H1 (cell line): ENCODE measurements at regions not wholly inside any gene's neighbourhood (a gene's known extent, or its start where the extent isn't known, plus 50 kb on each side); places are given as distances from the start of the nearest gene placed in this dataset.

Experiments used
- CTCF ChIA-PET: fragments of 300-600 bp; sonication (Branson Sonifier 250); formaldehyde crosslinking; loops from one replicate; lab custom pipeline; 2021; ENCODE audit not compliant: partially characterized antibody; lab: Charles Lee
- POLR2A ChIA-PET: fragments of 300-600 bp; sonication (Branson Sonifier 250); formaldehyde crosslinking; loops from one replicate; lab custom pipeline; 2021; ENCODE audit warnings: inconsistent platforms; ENCODE audit not compliant: partially characterized antibody; lab: Charles Lee
- DNase-seq, 2 experiments: peaks; one replicate each; pipeline versions ENCODE4 v3.0.0 to v3.0.0-alpha.2; 2010 to 2022; ENCODE audit warnings: low spot score in 2 of 2, low read depth in 1 of 2, mixed read lengths in 1 of 2
- FAIRE-seq: peaks from 2 replicates; lab custom pipeline; 2011; peaks lifted over from hg19 to GRCh38; lab: Jason Lieb, UNC
- H2AFZ ChIP-seq: 2 replicates; pipeline ENCODE4 v1.8.1; 2012; ENCODE audit warnings: low read length, inconsistent platforms
- H2AK5ac ChIP-seq: 2 replicates; pipeline ENCODE4 v1.6.1; 2013; ENCODE audit warnings: low read depth, low read length
- H2BK120ac ChIP-seq: replicated peaks from 2 replicates; pipeline ENCODE3; 2013; ENCODE audit warnings: low read depth, low read length, inconsistent platforms
- H2BK12ac ChIP-seq: 2 replicates; pipeline ENCODE4 v1.6.1; 2013; ENCODE audit warnings: low read depth, low read length
- H2BK15ac ChIP-seq: 2 replicates; pipeline ENCODE4 v1.6.1; 2013; ENCODE audit warnings: low read length
- H2BK20ac ChIP-seq: 2 replicates; pipeline ENCODE4 v1.6.1; 2013; ENCODE audit warnings: low read length
- H2BK5ac ChIP-seq: 2 replicates; pipeline ENCODE4 v1.6.1; 2013; ENCODE audit warnings: low read depth, low read length
- H3K14ac ChIP-seq: 2 replicates; pipeline ENCODE4 v1.6.1; 2013; ENCODE audit warnings: inconsistent platforms; ENCODE audit not compliant: insufficient read length
- H3K18ac ChIP-seq: 2 replicates; pipeline ENCODE4 v1.6.1; 2013; ENCODE audit warnings: low read length; ENCODE audit errors: extremely low read depth
- H3K23ac ChIP-seq: 2 replicates; pipeline ENCODE4 v1.6.1; 2013; ENCODE audit warnings: inconsistent platforms; ENCODE audit not compliant: insufficient read length
- H3K23me2 ChIP-seq: 2 replicates; pipeline ENCODE4 v1.6.1; 2013; ENCODE audit warnings: low read depth, low read length
- H3K27ac ChIP-seq: 2 replicates; pipeline ENCODE4 v1.6.1; 2011; ENCODE audit warnings: low read depth, low read length, inconsistent platforms
- H3K27me3 ChIP-seq, 4 experiments: replicated peaks in 1 of 4; 1 replicate in 1 of 4; 2 replicates in 3 of 4; pipeline versions ENCODE4 v1.6.1 to v1.8.1; 2011 to 2013; ENCODE audit warnings: low read length in 3 of 4, mild to moderate bottlenecking in 3 of 4, inconsistent platforms in 2 of 4, mixed read lengths in 2 of 4, moderate library complexity in 1 of 4; ENCODE audit not compliant: control insufficient read depth in 3 of 4, insufficient read depth in 3 of 4; ENCODE audit errors: extremely low read depth in 1 of 4
- H3K36me3 ChIP-seq, 4 experiments: 2 replicates each; pipeline versions ENCODE4 v1.6.1 to v1.8.1; 2011 to 2013; ENCODE audit warnings: mild to moderate bottlenecking in 4 of 4, low read length in 3 of 4, moderate library complexity in 2 of 4, control low read depth in 1 of 4, inconsistent platforms in 1 of 4; ENCODE audit not compliant: insufficient read depth in 4 of 4, control insufficient read depth in 2 of 4
- H3K4ac ChIP-seq: replicated peaks from 2 replicates; pipeline ENCODE3; 2013; ENCODE audit warnings: low read length, low read depth, mixed read lengths, inconsistent platforms; ENCODE audit not compliant: insufficient read length
- H3K4me1 ChIP-seq, 4 experiments: replicated peaks in 1 of 4; 1 replicate in 1 of 4; 2 replicates in 3 of 4; pipeline versions ENCODE4 v1.6.1 to v1.8.1; 2011 to 2013; ENCODE audit warnings: low read length in 3 of 4, inconsistent platforms in 2 of 4, mixed read lengths in 1 of 4; ENCODE audit not compliant: insufficient read depth in 4 of 4, control insufficient read depth in 3 of 4
- H3K4me2 ChIP-seq, 2 experiments: 2 replicates each; pipeline versions ENCODE4 v1.6.1 to v1.8.1; 2011 to 2013; ENCODE audit warnings: low read depth in 2 of 2, low read length in 2 of 2, control low read depth in 1 of 2, inconsistent platforms in 1 of 2, mild to moderate bottlenecking in 1 of 2; ENCODE audit not compliant: insufficient read depth in 1 of 2
- H3K4me3 ChIP-seq, 4 experiments: fragments of 200-600, 300-600 bp in 1 of 4; sonication (generic), shearing (Covaris generic), sonication (Bioruptor Twin) in 1 of 4; 2 replicates each; pipeline versions ENCODE4 v1.5.1 to v1.8.1; 2011 to 2016; ENCODE audit warnings: low read length in 4 of 4, low read depth in 3 of 4, control low read depth in 2 of 4, inconsistent platforms in 2 of 4, mild to moderate bottlenecking in 2 of 4, mixed read lengths in 1 of 4, moderate library complexity in 1 of 4; ENCODE audit not compliant: insufficient read depth in 2 of 4; ENCODE audit errors: extremely low read depth in 1 of 4
- H3K56ac ChIP-seq: replicated peaks from 2 replicates; pipeline ENCODE3; 2013; ENCODE audit warnings: low read depth, mild to moderate bottlenecking, mixed read lengths, low read length, inconsistent platforms; ENCODE audit not compliant: insufficient read length
- H3K79me1 ChIP-seq: 2 replicates; pipeline ENCODE4 v1.6.1; 2013; ENCODE audit warnings: low read depth, low read length, control low read depth
- H3K79me2 ChIP-seq, 2 experiments: 2 replicates each; pipeline versions ENCODE4 v1.6.1 to v1.8.1; 2012 to 2013; ENCODE audit warnings: low read length in 2 of 2, mild to moderate bottlenecking in 2 of 2, inconsistent platforms in 1 of 2; ENCODE audit not compliant: insufficient read depth in 2 of 2, control insufficient read depth in 1 of 2
- H3K9ac ChIP-seq, 4 experiments: replicated peaks in 1 of 4; 1 replicate in 1 of 4; 2 replicates in 3 of 4; pipeline versions ENCODE4 v1.6.1 to v1.8.1; 2011 to 2013; ENCODE audit warnings: low read depth in 3 of 4, low read length in 3 of 4, control low read depth in 2 of 4, mild to moderate bottlenecking in 2 of 4, moderate library complexity in 2 of 4, inconsistent platforms in 1 of 4; ENCODE audit errors: extremely low read depth in 1 of 4
- H3K9me3 ChIP-seq, 2 experiments: 2 replicates each; pipeline versions ENCODE4 v1.6.1 to v1.8.1; 2012 to 2013; ENCODE audit warnings: mild to moderate bottlenecking in 2 of 2, moderate library complexity in 2 of 2, control low read depth in 1 of 2, inconsistent platforms in 1 of 2, low read depth in 1 of 2, low read length in 1 of 2, mixed read lengths in 1 of 2; ENCODE audit not compliant: insufficient read depth in 2 of 2
- H4K20me1 ChIP-seq, 2 experiments: replicated peaks in 1 of 2; 2 replicates each; pipeline versions ENCODE3 to v1.8.1; 2011 to 2013; ENCODE audit warnings: inconsistent platforms in 2 of 2, low read length in 2 of 2, mild to moderate bottlenecking in 1 of 2; ENCODE audit not compliant: insufficient read depth in 2 of 2, control insufficient read depth in 1 of 2
- H4K5ac ChIP-seq: 2 replicates; pipeline ENCODE4 v1.6.1; 2013; ENCODE audit warnings: low read length, low read depth, mixed read lengths, inconsistent platforms; ENCODE audit not compliant: insufficient read length
- H4K8ac ChIP-seq: 2 replicates; pipeline ENCODE4 v1.8.0; 2013; ENCODE audit warnings: mild to moderate bottlenecking, moderate library complexity, low read length, inconsistent platforms; ENCODE audit not compliant: insufficient read depth; ENCODE audit errors: extremely low read depth
- H4K91ac ChIP-seq: replicated peaks from 2 replicates; pipeline ENCODE3; 2013; ENCODE audit warnings: low read length, mixed read lengths, inconsistent platforms; ENCODE audit not compliant: insufficient read length
- CHD1 ChIP-seq: IDR thresholded peaks from 2 replicates; pipeline ENCODE4 v1.6.1; 2012; ENCODE audit warnings: low read depth, low read length, improper control_type of control experiment
- CTBP2 ChIP-seq: IDR thresholded peaks from 2 replicates; pipeline ENCODE4 v1.7.0; 2011; ENCODE audit warnings: borderline replicate concordance, mild to moderate bottlenecking, moderate library complexity, mixed read lengths, low read length; ENCODE audit not compliant: insufficient read depth, insufficient read length
- EZH2 ChIP-seq: fragments of 200-600 bp; sonication (generic); IDR thresholded peaks from 2 replicates; pipeline ENCODE4 v1.7.1; 2012; ENCODE audit warnings: low read depth, mild to moderate bottlenecking, moderate library complexity, low read length, inconsistent platforms; ENCODE audit not compliant: severe bottlenecking
- GABPA ChIP-seq: IDR thresholded peaks from 2 replicates; pipeline ENCODE4 v1.6.1; 2011; ENCODE audit warnings: mild to moderate bottlenecking, low read length, moderate library complexity, borderline replicate concordance; ENCODE audit not compliant: insufficient read depth
- NANOG ChIP-seq: IDR thresholded peaks from 2 replicates; pipeline ENCODE4 v1.6.1; 2011; ENCODE audit warnings: low read length, low read depth, mild to moderate bottlenecking, inconsistent platforms; ENCODE audit not compliant: insufficient read depth, poor library complexity, severe bottlenecking
- NRF1 ChIP-seq: IDR thresholded peaks from 2 replicates; pipeline ENCODE4 v1.6.1; 2011; ENCODE audit warnings: mild to moderate bottlenecking, low read depth, low read length, improper control_type of control experiment
- SUZ12 ChIP-seq: fragments of 200-600 bp; sonication (generic); IDR thresholded peaks from 2 replicates; pipeline ENCODE4 v1.6.1; 2012; ENCODE audit warnings: mild to moderate bottlenecking, inconsistent platforms, low read length, moderate library complexity, mixed read lengths
- ZNF274 ChIP-seq: IDR thresholded peaks from 2 replicates; pipeline ENCODE4 v1.7.0; 2012; ENCODE audit warnings: low read length, borderline replicate concordance; ENCODE audit errors: extremely low read depth
- WGBS, 2 experiments: shearing (Covaris generic) in 1 of 2; methylation state at CpG; one replicate each; pipeline versions ENCODE4 v1.1.6 to v1.1.7; 2013 to 2015; ENCODE audit warnings: low lambda C conversion rate in 2 of 2, mixed read lengths in 2 of 2, inconsistent platforms in 1 of 2, low coverage in 1 of 2, missing lambda C conversion rate in 1 of 2; ENCODE audit not compliant: insufficient replicate concordance in 2 of 2, insufficient coverage in 1 of 2, insufficient read length in 1 of 2; ENCODE audit errors: extremely low coverage in 1 of 2, missing lambda C conversion rate in 1 of 2; 5-methylcytosine and 5-hydroxymethylcytosine counted together

DNA sequence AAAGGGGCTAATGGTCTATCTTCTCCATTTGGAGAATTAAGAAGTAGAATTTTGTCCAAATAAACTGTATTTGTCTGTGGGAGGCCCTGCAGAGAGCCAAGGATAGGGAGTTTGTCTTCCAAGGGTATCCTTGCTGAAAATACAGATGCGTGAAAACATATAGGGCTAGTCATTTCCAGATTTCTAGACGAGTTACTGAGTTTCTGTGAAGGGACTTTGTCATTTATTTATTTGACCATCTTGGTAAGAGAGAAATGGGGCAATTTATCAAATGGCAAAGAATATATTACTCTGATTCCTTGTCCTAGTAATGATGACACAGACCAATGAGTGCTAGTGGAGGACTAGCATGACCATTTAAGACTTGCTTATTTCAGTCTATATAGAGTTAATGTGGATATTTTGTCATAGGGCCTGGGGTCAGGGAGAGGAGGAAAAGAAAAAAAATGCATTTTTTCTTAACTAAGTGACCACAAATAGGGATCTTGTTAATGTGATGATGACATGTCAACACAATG lies 376.6 kb upstream of the ONECUT1 start:
- no peak overlapping the region for H2BK15ac ChIP-seq
- no peak overlapping the region for H3K23ac ChIP-seq
- no peak overlapping the region for H2BK120ac ChIP-seq
- POLR2A ChIA-PET, result no interaction called here
- no peak overlapping the region for H3K4me3 ChIP-seq
- H3K18ac ChIP-seq, result no peak overlapping the region
- no peak overlapping the region for H2AK5ac ChIP-seq
- DNase-seq, result no peak
- CTCF ChIA-PET, result no interaction called here
- no peaks in the 10 kb centered on the region for H3K4me1 ChIP-seq
- no peak overlapping the region for H2BK20ac ChIP-seq
- H3K23me2 ChIP-seq, result no peaks in the 10 kb centered on the region; the same call in 1 of the 2 replicates
- H3K56ac ChIP-seq, result no peak overlapping the region
- 88% methylated on average over 2 of the region's 2 CpGs; no CpG with 5 or more reads in 1 of the 2 experiments for WGBS, 2 experiments
- peaks cover 0 to 1% (median 0%) of the 10 kb centered on the region in 4 experiments; a peak in 1 of 7 replicates for H3K27me3 ChIP-seq
- no peak overlapping the region for H2BK5ac ChIP-seq
- H3K14ac ChIP-seq, result no peak overlapping the region
- H3K9me3 ChIP-seq, result no peaks in the 10 kb centered on the region
- H3K4me2 ChIP-seq, result no peak overlapping the region
- H2BK12ac ChIP-seq, result no peak overlapping the region
- no peaks in the 10 kb centered on the region for H3K36me3 ChIP-seq
- no peak overlapping the region for H4K5ac ChIP-seq
- no peak for FAIRE-seq
- no peak overlapping the region for H4K8ac ChIP-seq
- no peak overlapping the region for H3K9ac ChIP-seq
- H4K20me1 ChIP-seq, result no peaks in the 10 kb centered on the region
- H3K79me1 ChIP-seq, result no peaks in the 10 kb centered on the region
- no peak overlapping the region for H3K27ac ChIP-seq
- H3K79me2 ChIP-seq, result no peaks in the 10 kb centered on the region
- H2AFZ ChIP-seq, result no peak overlapping the region
- H4K91ac ChIP-seq, result no peak overlapping the region
- H3K4ac ChIP-seq, result no peak overlapping the region
- TF ChIP-seq GABPA (no peak), EZH2 (no peak), ZNF274 (no peak), NANOG (no peak), CTBP2 (no peak), NRF1 (no peak), SUZ12 (no peak), CHD1 (no peak)
